Kidney epithelial cell (primary cell): ENCODE measurements at regions not wholly inside any gene's neighbourhood (a gene's known extent, or its start where the extent isn't known, plus 50 kb on each side); places are given as distances from the start of the nearest gene placed in this dataset.
A peak's percentile ranks its signal among the peaks of the same experiment; 100 is the strongest.

Experiments used
- DNase-seq: peaks from one replicate; pipeline ENCODE4 v3.0.0-alpha.2; 2010; ENCODE audit warnings: low read depth
- H3K27me3 ChIP-seq: 2 replicates; pipeline ENCODE4 v1.6.0; 2011; ENCODE audit warnings: low read length; ENCODE audit not compliant: control insufficient read depth, insufficient read depth
- H3K36me3 ChIP-seq: 2 replicates; pipeline ENCODE4 v1.5.1; 2011; ENCODE audit warnings: low read length; ENCODE audit not compliant: control insufficient read depth, insufficient read depth
- H3K4me3 ChIP-seq: 2 replicates; pipeline ENCODE4 v1.5.1; 2011; ENCODE audit warnings: low read depth, mild to moderate bottlenecking, control low read depth, low read length
- CTCF ChIP-seq: IDR thresholded peaks from 2 replicates; pipeline ENCODE4 v1.5.1; 2011; ENCODE audit warnings: mild to moderate bottlenecking, moderate library complexity, low read length, control low read depth, inconsistent platforms; ENCODE audit not compliant: insufficient read depth, poor library complexity, severe bottlenecking

GRCh38 chr20:9911519-9911918, 72.6 kb upstream of the PAK5 start:
- TF ChIP-seq CTCF = no peak
- no peaks in the 10 kb centered on the region for H3K27me3 ChIP-seq
- no peaks in the 10 kb centered on the region for H3K36me3 ChIP-seq
- no peak for DNase-seq
- no peak overlapping the region for H3K4me3 ChIP-seq

DNA sequence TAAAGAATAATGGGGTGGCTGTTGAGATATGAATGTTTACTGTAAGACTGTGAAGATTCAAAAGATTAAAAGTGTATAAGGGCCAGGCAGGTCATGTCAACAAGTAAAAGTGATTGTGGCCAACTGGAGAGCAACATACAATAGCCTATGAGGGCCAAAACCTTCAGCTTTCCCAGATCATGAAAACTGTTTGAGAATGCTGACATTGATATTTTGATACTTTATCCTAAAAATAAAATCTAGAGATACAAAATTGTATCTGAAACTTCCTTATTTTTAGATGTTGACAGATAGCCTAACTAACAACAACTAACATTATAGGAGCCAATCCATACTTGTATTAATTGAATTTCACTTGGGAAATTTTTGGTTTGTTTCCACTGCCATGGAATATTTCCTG, 70.3 kb upstream of the PAK5 start:
- Histone ChIP-seq H3K27me3 (no peaks in the 10 kb centered on the region), H3K36me3 (no peaks in the 10 kb centered on the region), H3K4me3 (no peak overlapping the region)
- no peak for DNase-seq
- no peak for TF ChIP-seq CTCF

DNA sequence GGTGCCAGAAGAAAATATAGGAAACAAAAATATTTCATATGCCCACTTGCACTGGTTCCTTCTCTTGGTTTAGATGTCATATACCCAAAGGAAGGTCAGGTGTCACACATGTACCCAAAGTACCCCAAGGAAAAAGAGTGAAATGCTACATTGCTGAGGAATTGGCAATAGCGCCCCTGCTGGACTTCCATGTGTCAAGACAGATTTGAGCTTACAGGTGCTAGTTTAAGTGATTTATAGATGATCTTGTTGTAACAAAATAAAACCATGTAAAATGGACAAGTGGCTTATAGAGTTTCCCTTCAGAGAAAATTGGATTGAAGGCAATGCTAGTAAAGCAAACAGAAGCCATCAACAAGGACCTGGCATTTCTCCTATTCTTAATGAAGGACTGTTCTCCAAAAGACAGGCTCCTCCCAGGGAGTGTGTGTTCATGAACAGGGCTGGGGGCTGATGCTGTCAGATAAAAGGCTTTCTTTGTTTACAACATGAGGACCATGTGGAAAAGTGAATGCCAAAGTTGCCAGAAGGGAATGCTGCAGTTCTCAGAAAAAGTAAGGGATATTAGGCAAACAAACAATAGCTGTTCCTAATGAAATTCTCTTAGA, 64.3 kb upstream of the PAK5 start:
- peak; percentile 59 for TF ChIP-seq CTCF
- H3K27me3 ChIP-seq = no peaks in the 10 kb centered on the region
- no peak overlapping the region for H3K4me3 ChIP-seq
- no peaks in the 10 kb centered on the region for H3K36me3 ChIP-seq
- no peak for DNase-seq

DNA sequence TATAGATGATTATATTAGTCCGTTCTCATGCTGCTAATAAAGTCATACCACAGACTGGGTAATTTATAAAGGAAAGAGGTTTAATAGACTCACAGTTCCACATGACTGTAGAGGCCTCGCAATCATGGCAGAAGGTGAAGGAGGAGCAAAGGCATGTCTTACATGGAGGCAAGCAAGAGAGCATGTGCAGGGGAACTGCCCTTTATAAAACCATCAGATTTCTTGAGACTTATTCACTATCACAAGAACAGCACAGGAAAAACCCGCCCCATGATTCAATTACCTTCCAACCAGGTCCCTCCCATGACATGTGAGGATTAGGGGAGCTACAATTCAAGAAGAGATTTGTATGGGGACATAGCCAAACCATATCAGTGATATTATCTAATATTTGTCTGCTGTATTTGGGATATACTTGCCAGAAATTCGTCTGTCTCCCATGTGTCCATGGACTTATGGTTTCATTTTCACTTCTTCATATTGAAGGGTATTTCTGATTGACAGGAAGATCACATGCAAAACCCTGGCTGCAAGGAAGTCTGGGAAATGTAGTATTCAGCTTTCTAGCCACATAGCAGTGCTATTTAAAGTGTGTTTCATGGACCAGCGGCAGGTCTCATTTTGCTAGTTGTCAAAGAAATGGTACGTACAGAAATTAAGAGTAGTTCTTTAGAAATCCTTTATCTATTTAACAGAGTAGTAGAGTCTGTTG, 50.5 kb upstream of the PAK5 start:
- TF ChIP-seq CTCF = no peak
- DNase-seq = no peak
- no peaks in the 10 kb centered on the region for H3K27me3 ChIP-seq
- H3K36me3 ChIP-seq = no peaks in the 10 kb centered on the region
- H3K4me3 ChIP-seq = no peak overlapping the region
